ENCODE measurements at regions not wholly inside any gene's neighbourhood (a gene's known extent, or its start where the extent isn't known, plus 50 kb on each side); places are given as distances from the start of the nearest gene placed in this dataset.

DNA sequence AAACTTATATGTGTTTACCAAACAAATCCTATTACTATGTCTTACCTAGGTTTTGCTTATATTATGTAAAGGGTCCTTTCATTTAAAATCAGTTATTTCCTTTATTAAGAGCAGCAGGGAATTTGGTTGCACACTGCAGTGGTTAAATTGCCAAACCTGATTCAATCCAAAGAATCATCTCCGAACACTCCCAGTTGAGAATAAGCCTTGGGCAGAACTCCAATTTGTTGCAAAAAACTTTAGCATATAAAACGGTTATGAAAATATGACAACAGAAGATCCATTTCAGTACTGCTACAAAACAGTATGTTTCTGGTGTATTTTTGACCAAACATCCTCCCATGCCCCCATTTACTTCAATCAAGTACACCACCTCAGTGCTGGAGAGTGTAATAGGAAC lies 587.0 kb upstream of the GRAMD2B start:
- no peaks in the 10 kb centered on the region for H3K4me1 ChIP-seq (ENCODE audit: control insufficient read depth, insufficient read depth, low read length)
- no peaks in the 10 kb centered on the region for H3K27me3 ChIP-seq (ENCODE audit: control insufficient read depth, insufficient read depth, low read length)
- no peaks in the 10 kb centered on the region for H3K36me3 ChIP-seq (ENCODE audit: control insufficient read depth, insufficient read depth, low read length)
- H3K4me3 ChIP-seq (ENCODE audit: low read length): no peak overlapping the region
- no peak for DNase-seq
- no peak overlapping the region for H3K27ac ChIP-seq (ENCODE audit: low read length)
- no peaks in the 10 kb centered on the region for H3K9me3 ChIP-seq (ENCODE audit: control insufficient read depth, low read depth, low read length)
- WGBS (ENCODE audit: insufficient coverage, low lambda C conversion rate): no CpG with 5 or more reads among the region's 2 CpGs

DNA sequence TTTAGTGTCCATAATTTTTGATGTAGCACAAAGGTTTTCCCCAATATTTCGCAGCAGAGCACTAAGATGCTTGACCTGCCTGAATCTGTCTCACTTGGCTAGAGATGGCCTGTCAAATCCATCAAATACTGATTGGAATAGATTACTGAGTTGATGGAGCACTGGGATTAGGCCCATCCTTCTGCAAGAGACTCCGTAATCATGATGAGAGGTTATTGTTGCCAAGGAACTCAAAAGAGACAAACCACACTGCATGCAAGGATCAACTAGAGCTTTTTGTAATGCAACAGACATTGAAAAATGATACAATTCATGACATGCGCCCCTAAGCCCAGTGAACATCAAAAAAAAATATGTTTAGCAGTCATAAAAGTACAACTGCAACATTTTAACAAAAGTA lies 585.3 kb upstream of the GRAMD2B start:
- Histone ChIP-seq H3K4me1 (ENCODE audit: control insufficient read depth, insufficient read depth, low read length) (no peaks in the 10 kb centered on the region), H3K27ac (ENCODE audit: low read length) (no peak overlapping the region), H3K4me3 (ENCODE audit: low read length) (no peak overlapping the region), H3K9me3 (ENCODE audit: control insufficient read depth, low read depth, low read length) (no peaks in the 10 kb centered on the region), H3K27me3 (ENCODE audit: control insufficient read depth, insufficient read depth, low read length) (no peaks in the 10 kb centered on the region), H3K36me3 (ENCODE audit: control insufficient read depth, insufficient read depth, low read length) (no peaks in the 10 kb centered on the region)
- WGBS (ENCODE audit: insufficient coverage, low lambda C conversion rate): no CpG with 5 or more reads among the region's 3 CpGs
- no peak for DNase-seq

DNA sequence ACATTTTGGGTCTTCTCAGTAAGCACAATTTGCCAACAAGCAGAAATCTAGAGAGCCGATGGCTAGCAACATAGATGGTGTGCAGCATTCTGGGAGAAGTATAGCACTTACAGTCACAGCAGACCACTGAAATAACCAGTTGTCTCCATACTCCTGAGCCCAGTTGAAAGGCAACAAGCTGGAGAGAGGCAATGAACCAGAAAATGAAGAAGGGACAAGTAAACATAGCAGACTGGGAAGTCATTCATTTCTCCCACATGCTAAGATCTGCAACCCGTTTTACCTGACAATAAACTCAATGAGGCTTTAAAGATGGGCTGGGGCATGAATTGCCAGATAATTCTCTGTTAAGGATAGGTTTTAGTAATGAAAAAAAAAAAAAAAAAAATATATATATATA lies 575.6 kb upstream of the GRAMD2B start:
- H3K27ac ChIP-seq (ENCODE audit: low read length): no peak overlapping the region
- no peak overlapping the region for H3K4me3 ChIP-seq (ENCODE audit: low read length)
- H3K9me3 ChIP-seq (ENCODE audit: control insufficient read depth, low read depth, low read length): no peaks in the 10 kb centered on the region
- WGBS (ENCODE audit: insufficient coverage, low lambda C conversion rate): 100% methylated on average over 1 of the region's 2 CpGs
- no peaks in the 10 kb centered on the region for H3K36me3 ChIP-seq (ENCODE audit: control insufficient read depth, insufficient read depth, low read length)
- no peaks in the 10 kb centered on the region for H3K4me1 ChIP-seq (ENCODE audit: control insufficient read depth, insufficient read depth, low read length)
- no peaks in the 10 kb centered on the region for H3K27me3 ChIP-seq (ENCODE audit: control insufficient read depth, insufficient read depth, low read length)
- no peak for DNase-seq

DNA sequence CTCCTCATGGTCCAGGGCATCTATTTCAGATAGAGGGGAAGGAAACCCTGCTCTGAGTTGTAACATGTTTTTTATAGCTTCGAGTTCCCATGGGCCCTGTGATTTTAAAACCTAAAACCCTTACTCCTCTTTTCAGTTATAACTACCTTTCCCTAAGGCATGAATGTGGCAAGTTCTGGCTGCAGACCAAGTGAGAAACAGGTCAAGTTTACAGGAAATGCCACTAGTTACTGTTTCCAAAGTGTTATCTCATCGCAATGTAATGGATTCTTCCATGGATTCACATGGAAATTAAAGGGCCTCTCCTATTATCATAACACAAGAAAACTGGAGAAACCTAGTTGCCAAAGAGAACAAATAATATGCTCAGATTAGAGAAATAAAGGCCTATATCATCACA lies 574.5 kb upstream of the GRAMD2B start:
- no peaks in the 10 kb centered on the region for H3K27me3 ChIP-seq (ENCODE audit: control insufficient read depth, insufficient read depth, low read length)
- no peak overlapping the region for H3K4me3 ChIP-seq (ENCODE audit: low read length)
- H3K9me3 ChIP-seq (ENCODE audit: control insufficient read depth, low read depth, low read length): no peaks in the 10 kb centered on the region
- DNase-seq: no peak
- no peaks in the 10 kb centered on the region for H3K36me3 ChIP-seq (ENCODE audit: control insufficient read depth, insufficient read depth, low read length)
- WGBS (ENCODE audit: insufficient coverage, low lambda C conversion rate): no CpG with 5 or more reads among the region's 2 CpGs
- no peak overlapping the region for H3K27ac ChIP-seq (ENCODE audit: low read length)
- H3K4me1 ChIP-seq (ENCODE audit: control insufficient read depth, insufficient read depth, low read length): no peaks in the 10 kb centered on the region

DNA sequence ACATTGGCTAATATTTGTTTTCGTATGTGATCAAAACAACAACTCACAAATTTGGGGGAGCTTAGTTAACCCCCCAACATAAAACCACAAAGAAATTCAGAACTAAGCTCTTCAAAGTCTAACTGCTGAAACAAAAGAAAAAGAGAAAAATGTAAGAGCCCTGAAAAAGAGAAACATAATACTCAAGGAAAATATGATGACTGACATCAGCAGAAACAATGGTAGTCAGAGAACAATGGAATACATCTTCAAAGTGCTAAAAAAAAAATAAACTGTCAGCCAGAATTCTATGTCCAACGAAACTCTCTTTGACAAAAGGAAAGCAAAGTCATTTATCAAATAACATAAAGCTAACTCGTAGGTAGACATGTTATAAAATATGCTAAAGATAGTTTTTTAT lies 566.3 kb upstream of the GRAMD2B start:
- no peaks in the 10 kb centered on the region for H3K36me3 ChIP-seq (ENCODE audit: control insufficient read depth, insufficient read depth, low read length)
- no peaks in the 10 kb centered on the region for H3K4me1 ChIP-seq (ENCODE audit: control insufficient read depth, insufficient read depth, low read length)
- H3K27ac ChIP-seq (ENCODE audit: low read length): no peak overlapping the region
- 20% methylated on average over 2 of the region's 3 CpGs for WGBS (ENCODE audit: insufficient coverage, low lambda C conversion rate)
- DNase-seq: no peak
- no peaks in the 10 kb centered on the region for H3K9me3 ChIP-seq (ENCODE audit: control insufficient read depth, low read depth, low read length)
- no peaks in the 10 kb centered on the region for H3K27me3 ChIP-seq (ENCODE audit: control insufficient read depth, insufficient read depth, low read length)
- H3K4me3 ChIP-seq (ENCODE audit: low read length): no peak overlapping the region

DNA sequence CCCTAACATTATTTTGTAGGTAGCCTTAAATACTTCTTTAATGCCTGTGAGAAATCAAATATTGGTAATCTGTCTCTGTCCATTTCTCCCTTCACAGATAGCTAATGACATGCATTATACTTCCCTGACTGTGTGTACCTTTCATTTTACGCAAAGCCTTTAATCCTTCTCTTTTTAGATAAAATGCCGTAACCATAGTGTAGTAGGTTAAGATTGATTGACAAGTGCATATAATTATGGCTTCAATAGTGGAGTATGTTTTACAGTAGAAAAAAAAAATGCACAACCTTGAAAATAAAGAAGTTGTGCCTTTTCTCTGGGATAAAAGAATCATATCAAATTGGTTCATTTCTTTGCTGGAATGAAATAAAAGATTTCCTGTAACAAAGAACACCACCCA lies 559.6 kb upstream of the GRAMD2B start:
- no peak for DNase-seq
- Histone ChIP-seq H3K27me3 (ENCODE audit: control insufficient read depth, insufficient read depth, low read length) (peaks cover 2% of the 10 kb centered on the region), H3K36me3 (ENCODE audit: control insufficient read depth, insufficient read depth, low read length) (no peaks in the 10 kb centered on the region), H3K27ac (ENCODE audit: low read length) (no peak overlapping the region), H3K9me3 (ENCODE audit: control insufficient read depth, low read depth, low read length) (no peaks in the 10 kb centered on the region), H3K4me1 (ENCODE audit: control insufficient read depth, insufficient read depth, low read length) (no peaks in the 10 kb centered on the region), H3K4me3 (ENCODE audit: low read length) (no peak overlapping the region)
- WGBS (ENCODE audit: insufficient coverage, low lambda C conversion rate): 33% methylated on average over 1 of the region's 2 CpGs

DNA sequence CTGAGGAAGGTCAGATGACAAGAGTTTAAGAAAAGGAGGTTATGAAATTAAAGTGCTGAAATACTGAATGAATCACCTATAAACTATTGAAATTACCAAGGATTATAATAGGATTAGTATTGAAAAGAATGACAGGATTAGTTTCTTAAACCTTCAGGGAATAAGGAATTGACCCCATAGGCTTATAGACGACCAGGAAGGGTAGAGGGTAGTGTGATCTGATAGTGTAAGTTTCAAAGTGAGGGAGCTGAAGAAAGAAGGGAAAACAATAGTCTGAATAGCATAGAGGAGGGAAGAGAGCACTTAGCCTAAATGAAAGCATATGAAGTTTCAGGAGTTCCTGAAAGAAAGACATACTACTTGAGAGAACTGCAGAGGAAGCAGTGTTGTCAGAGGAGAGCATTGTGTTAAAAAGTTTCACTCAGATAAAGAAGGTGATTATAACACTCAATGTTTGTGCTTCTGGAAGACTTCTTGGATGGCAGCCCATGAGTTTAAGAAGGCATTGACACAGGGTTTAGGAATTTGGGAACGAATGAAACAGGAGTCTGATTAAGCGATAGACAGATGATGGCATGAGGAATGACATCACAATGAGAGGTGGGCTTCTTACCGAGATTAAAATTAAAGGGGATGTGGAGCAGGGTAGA lies 557.9 kb upstream of the GRAMD2B start:
- WGBS (ENCODE audit: insufficient coverage, low lambda C conversion rate): 29% methylated on average over 4 of the region's 4 CpGs
- Histone ChIP-seq H3K9me3 (ENCODE audit: control insufficient read depth, low read depth, low read length) (no peaks in the 10 kb centered on the region), H3K4me1 (ENCODE audit: control insufficient read depth, insufficient read depth, low read length) (no peaks in the 10 kb centered on the region), H3K27ac (ENCODE audit: low read length) (no peak overlapping the region), H3K4me3 (ENCODE audit: low read length) (no peak overlapping the region), H3K36me3 (ENCODE audit: control insufficient read depth, insufficient read depth, low read length) (no peaks in the 10 kb centered on the region), H3K27me3 (ENCODE audit: control insufficient read depth, insufficient read depth, low read length) (peaks cover 2% of the 10 kb centered on the region)
- DNase-seq: no peak

DNA sequence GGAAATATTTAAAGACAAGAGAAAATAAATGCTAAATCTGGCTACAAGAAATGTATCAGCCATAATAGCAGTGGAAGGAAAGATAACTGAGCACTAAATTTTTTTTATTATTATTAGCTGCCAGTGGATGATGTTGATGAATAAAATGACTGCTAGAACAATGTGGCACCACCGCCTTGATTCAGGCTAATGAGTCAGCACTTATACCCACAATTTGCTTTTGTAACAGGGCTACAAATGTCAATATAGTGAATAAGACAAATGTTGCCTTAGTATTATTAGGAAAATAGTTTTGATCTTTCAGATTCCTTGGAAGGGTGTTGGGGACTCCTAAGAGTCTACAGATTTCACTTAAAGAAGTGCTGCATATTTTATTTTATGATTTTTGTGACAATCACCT lies 555.2 kb upstream of the GRAMD2B start:
- H3K27me3 ChIP-seq (ENCODE audit: control insufficient read depth, insufficient read depth, low read length): peaks cover 2% of the 10 kb centered on the region
- no peak overlapping the region for H3K4me3 ChIP-seq (ENCODE audit: low read length)
- DNase-seq: no peak
- H3K27ac ChIP-seq (ENCODE audit: low read length): no peak overlapping the region
- H3K9me3 ChIP-seq (ENCODE audit: control insufficient read depth, low read depth, low read length): no peaks in the 10 kb centered on the region
- no peaks in the 10 kb centered on the region for H3K4me1 ChIP-seq (ENCODE audit: control insufficient read depth, insufficient read depth, low read length)
- no CpG with 5 or more reads among the region's 1 CpG for WGBS (ENCODE audit: insufficient coverage, low lambda C conversion rate)
- no peaks in the 10 kb centered on the region for H3K36me3 ChIP-seq (ENCODE audit: control insufficient read depth, insufficient read depth, low read length)

DNA sequence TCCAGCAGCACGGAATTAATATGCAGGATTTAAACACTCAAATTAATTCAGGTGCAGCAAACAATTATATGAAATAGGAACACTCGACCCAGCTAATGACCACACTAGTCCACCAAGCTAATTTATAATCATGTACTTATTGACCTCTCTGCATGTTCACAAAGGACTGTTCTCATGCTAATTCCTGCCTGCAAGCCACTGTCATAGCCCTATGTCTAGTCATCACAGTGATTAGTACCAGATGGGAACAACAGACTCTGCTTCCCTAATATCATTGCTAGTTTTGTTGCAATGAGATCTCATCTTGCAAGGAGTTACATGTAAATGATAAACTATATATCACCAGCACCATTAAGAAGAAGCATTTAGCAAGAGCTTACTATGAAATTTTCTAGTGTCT lies 553.0 kb upstream of the GRAMD2B start:
- H3K27ac ChIP-seq (ENCODE audit: low read length): no peak overlapping the region
- H3K4me1 ChIP-seq (ENCODE audit: control insufficient read depth, insufficient read depth, low read length): no peaks in the 10 kb centered on the region
- DNase-seq: no peak
- H3K36me3 ChIP-seq (ENCODE audit: control insufficient read depth, insufficient read depth, low read length): no peaks in the 10 kb centered on the region
- H3K9me3 ChIP-seq (ENCODE audit: control insufficient read depth, low read depth, low read length): no peaks in the 10 kb centered on the region
- H3K4me3 ChIP-seq (ENCODE audit: low read length): no peak overlapping the region
- WGBS (ENCODE audit: insufficient coverage, low lambda C conversion rate): no CpG with 5 or more reads among the region's 2 CpGs
- no peaks in the 10 kb centered on the region for H3K27me3 ChIP-seq (ENCODE audit: control insufficient read depth, insufficient read depth, low read length)

DNA sequence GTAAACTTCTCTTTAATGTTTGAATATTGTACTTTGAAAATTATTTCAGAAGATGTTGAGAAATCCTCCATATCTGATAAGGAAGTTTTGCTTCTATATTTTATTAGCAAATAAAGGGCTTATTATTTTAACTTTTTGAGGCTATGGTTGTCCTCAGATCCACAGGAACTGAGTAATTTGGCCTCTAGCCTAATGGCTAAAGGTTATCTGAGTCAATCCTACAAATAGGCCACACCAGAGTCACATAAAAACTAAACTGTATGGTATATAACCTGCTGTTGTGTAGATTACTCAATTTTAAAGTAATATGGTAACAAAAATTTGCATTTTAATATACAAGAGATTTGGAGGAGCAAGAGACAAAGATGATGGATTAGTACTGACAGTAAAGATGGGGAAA lies 549.2 kb upstream of the GRAMD2B start:
- H3K27me3 ChIP-seq (ENCODE audit: control insufficient read depth, insufficient read depth, low read length): no peaks in the 10 kb centered on the region
- H3K27ac ChIP-seq (ENCODE audit: low read length): no peak overlapping the region
- DNase-seq: no peak
- H3K4me1 ChIP-seq (ENCODE audit: control insufficient read depth, insufficient read depth, low read length): no peaks in the 10 kb centered on the region
- no peaks in the 10 kb centered on the region for H3K36me3 ChIP-seq (ENCODE audit: control insufficient read depth, insufficient read depth, low read length)
- H3K4me3 ChIP-seq (ENCODE audit: low read length): no peak overlapping the region
- no peaks in the 10 kb centered on the region for H3K9me3 ChIP-seq (ENCODE audit: control insufficient read depth, low read depth, low read length)

DNA sequence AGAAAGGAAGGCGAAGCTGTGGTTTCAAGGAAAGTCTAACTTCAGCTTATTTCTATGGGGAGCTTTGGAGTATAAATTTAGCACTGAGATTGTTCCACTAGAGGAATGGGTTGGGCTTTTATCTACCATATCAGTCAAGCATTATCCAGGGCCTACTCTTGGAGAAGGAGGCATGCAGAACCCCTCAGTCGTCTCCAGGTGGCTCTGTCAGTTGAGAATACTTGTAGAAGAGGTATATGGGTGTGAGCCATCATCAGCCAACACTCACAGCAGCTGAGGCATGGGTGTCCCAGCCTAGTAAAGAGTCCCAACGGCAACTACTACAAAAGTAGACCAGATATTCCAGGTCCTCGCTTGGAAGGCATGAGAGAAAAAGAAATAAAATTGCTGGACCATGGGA lies 548.5 kb upstream of the GRAMD2B start:
- H3K27me3 ChIP-seq (ENCODE audit: control insufficient read depth, insufficient read depth, low read length): no peaks in the 10 kb centered on the region

More for the DNA sequence above, 548.5 kb upstream of the GRAMD2B start:
- H3K4me3 ChIP-seq (ENCODE audit: low read length): no peak overlapping the region
- no peak overlapping the region for H3K27ac ChIP-seq (ENCODE audit: low read length)
- DNase-seq: no peak
- 100% methylated on average over 2 of the region's 4 CpGs for WGBS (ENCODE audit: insufficient coverage, low lambda C conversion rate)
- H3K9me3 ChIP-seq (ENCODE audit: control insufficient read depth, low read depth, low read length): no peaks in the 10 kb centered on the region
- H3K4me1 ChIP-seq (ENCODE audit: control insufficient read depth, insufficient read depth, low read length): no peaks in the 10 kb centered on the region
- no peaks in the 10 kb centered on the region for H3K36me3 ChIP-seq (ENCODE audit: control insufficient read depth, insufficient read depth, low read length)
